Stimulated activated CD8-positive, alpha-beta memory T cell treated with anti-CD3 and anti-CD28 coated beads, Interleukin-2, amount 100 ng/mL, for 48 hours (primary cell): ENCODE measurements at regions not wholly inside any gene's neighbourhood (a gene's known extent, or its start where the extent isn't known, plus 50 kb on each side); places are given as distances from the start of the nearest gene placed in this dataset.
A peak's percentile ranks its signal among the peaks of the same experiment; 100 is the strongest.

Source experiments
- DNase-seq, 2 donors: peaks; one replicate each; pipeline ENCODE4 v3.0.0-alpha.2; 2020; ENCODE audit warnings: low read depth in 2 of 2

GRCh38 chr2:121860758-121861227 is 105.3 kb downstream of the TSN start:
- DNase-seq: no peak

DNA sequence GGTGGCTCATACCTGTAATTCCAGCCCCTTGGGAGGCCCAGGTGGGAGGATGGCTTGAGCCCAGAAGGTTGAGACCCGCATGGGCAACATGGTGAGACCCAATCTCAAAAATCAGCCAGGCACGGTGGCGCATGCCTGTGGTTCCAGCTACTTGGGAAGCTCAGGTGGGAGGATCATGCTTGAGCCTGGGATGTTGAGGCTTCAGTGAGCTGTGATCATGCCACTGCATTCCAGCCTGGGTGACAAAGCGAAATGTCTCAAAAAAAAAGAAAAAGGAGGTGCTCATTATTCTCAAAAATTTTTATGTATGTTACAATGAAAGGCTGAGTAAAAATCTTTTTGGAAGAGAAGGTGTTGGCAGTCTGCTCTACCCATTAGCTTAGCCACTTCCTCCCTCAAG is 106.8 kb downstream of the TSN start:
- DNase-seq: no peak

DNA sequence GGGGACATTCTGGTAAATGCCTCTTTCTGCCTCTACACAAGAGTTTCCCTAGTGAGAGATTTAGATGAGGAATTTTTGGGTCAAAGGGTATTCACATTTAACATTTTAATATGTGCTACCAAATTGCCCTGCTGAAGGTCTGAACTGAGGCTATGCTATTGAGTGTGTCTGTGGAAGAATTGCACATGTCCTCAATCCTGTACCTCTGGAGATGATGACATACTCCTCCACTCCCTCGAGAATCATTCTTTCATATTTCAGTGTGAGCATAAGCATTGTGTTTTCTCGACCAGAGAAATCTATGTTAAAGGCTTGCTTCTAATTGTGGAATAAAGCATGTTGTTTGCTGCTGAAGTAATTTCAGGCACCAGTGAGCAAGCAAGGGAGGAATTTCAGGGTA is 110.5 kb downstream of the TSN start:
- DNase-seq: no peak

GRCh38 chr2:121866789-121867188 is 111.3 kb downstream of the TSN start:
- no peak for DNase-seq

- no peak for DNase-seq
These were observed 113.2 kb downstream of the TSN start for GRCh38 chr2:121868652-121869051.

GRCh38 chr2:121869363-121869762 is 113.9 kb downstream of the TSN start:
- no peak for DNase-seq

- DNase-seq: no peak
These were observed 114.4 kb downstream of the TSN start for GRCh38 chr2:121869873-121870272.

- no peak for DNase-seq
These were observed 117.2 kb downstream of the TSN start for GRCh38 chr2:121872651-121873050.

- DNase-seq: no peak
These were observed 118.4 kb downstream of the TSN start for GRCh38 chr2:121873864-121874263.

DNA sequence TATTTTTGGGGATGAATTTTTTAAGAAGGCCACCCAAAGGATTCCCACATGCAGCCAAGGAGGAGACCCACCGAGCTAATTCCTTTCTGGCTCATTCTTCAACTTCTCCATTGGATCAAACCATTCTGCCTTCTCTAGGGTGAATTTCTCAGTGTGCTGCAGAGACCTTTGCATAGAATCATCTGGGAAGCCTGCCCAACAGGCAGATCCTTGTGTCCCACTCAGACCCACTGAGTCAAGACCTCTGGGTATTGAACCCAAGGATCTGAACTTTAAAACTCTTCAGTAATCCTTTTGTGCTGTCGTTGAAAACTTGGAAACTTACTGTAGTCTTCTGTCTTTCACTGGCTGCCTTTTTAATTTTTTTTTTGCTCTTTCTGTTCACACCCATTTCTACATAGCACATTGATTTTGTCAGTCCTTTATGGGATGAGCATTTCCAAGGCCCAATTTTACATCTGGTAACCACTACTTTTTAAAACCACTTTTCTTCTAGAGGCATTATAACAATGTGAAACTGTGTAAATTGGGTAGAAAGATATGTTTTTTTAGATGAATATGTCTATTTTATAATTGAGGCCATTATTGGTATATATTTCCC is 120.2 kb downstream of the TSN start:
- no peak for DNase-seq

DNA sequence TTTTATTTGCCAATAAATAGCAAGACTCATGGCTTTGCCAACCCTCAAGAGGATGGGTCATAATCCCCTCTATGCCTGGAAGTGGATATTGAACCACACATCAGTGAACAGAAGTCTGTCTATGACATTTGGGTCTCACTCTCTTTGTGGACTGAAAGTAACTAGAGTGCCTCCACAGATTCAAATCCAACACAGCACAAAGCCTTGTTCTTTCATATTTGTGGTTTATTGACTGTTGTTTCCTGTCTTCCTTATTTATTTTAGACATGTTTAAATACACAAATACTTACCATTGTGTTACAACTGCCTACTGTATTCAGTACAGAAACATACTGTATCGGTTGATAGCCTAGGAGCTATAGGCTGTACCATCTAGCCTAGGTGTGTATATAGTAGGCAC is 121.9 kb downstream of the TSN start:
- DNase-seq: no peak

DNA sequence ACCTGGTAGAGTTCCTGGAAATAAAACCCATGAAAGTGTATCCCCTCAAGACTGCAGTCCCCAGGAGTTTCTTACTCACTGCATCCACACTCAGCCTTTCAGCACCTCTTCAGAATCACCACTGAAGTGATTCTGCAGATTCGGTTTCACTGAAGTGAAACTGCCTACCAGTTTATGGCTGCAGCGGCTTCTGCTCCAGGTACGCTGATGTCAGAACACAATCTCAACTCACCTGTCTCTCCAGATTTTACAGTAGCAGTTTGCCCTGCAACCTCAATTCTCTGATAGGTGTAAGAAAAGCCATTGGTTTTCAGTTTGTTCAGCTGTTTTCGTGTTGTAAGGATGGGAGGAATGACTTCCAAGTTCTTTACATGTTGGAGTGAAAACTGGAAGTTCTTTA is 124.8 kb downstream of the TSN start:
- no peak for DNase-seq

DNA sequence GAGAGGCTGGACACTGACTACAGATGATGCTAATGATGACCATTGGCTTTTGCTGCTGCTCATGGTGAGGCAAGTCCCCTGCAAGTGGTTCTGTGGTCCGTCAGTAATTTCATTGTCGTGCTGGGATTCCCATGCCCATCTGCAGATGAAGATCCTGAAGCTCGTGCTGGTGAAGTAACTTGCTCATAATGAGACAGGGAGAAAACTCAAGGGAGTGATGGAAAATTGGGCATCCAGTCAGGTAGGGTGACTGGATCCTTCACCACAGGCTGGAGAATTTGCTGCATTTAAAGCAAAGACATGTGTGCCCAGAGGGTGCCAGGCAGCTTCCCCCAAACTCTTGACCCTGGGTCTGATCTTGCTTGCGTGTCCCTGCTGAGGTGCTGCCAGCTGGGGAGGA is 125.6 kb downstream of the TSN start:
- no peak for DNase-seq

DNA sequence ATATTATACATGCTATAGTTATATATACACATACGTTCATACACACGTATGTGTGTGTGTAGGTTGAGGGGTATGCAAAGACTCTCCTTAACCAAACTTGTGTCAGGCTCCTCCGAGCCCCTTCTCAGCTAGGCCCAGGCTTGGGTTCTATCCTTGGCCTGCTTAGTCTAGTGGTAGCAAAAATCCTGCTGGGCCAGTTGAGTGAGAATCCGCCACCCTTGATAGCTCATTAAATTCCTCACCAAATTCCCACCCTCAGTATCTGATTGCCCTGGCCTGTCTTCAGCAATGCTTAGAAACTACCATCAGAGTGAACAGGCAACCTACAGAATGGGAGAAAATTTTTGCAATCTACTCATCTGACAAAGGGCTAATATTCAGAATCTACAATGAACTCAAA is 126.5 kb downstream of the TSN start:
- no peak for DNase-seq

- no peak for DNase-seq
These were observed 128.6 kb downstream of the TSN start for GRCh38 chr2:121884078-121884477.

DNA sequence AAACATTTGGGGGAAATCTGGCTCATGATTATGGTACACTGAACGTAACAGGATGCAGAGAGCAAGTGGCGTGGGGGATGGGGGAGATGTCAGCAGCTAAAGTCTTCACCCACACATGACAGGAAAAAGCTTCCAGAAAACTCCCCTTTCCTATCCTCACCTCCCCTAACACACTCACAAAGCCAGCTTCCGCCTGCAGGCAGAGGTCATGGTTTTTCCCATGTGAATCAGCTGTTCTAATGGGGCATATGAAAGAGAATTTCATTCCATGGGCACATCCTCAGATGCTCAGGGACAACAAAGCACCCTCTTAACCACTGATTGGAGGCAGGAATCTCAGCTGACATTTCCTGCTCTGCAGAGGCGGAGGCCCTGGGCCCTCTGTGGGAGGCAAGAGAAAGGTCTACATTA is 129.1 kb downstream of the TSN start:
- DNase-seq: no peak

DNA sequence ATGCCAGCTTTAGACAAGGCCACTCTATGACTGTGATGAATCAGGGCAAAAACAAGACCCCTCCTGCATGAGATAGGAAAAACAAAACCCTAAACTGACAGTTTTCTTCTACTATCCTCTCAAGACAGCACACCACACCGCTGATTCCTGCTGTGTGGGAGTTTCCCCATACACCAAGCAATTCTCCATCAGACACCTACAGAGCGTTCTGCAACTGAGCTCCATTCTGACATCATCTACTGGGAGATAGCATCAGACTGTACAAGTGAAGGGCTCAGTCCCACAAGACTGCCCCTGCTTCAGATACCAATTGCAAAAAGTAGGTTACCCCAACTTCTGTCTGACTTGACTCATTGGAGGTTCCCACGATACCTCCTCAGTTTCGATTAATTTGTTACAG is 130.6 kb downstream of the TSN start:
- DNase-seq: no peak

- DNase-seq: no peak
These were observed 132.2 kb downstream of the TSN start for GRCh38 chr2:121887513-121888188.

GRCh38 chr2:121888189-121888557 is 132.7 kb downstream of the TSN start:
- DNase-seq: peak; percentile 18 to 21

- no peak for DNase-seq
These were observed 134.6 kb downstream of the TSN start for GRCh38 chr2:121890041-121890440.

DNA sequence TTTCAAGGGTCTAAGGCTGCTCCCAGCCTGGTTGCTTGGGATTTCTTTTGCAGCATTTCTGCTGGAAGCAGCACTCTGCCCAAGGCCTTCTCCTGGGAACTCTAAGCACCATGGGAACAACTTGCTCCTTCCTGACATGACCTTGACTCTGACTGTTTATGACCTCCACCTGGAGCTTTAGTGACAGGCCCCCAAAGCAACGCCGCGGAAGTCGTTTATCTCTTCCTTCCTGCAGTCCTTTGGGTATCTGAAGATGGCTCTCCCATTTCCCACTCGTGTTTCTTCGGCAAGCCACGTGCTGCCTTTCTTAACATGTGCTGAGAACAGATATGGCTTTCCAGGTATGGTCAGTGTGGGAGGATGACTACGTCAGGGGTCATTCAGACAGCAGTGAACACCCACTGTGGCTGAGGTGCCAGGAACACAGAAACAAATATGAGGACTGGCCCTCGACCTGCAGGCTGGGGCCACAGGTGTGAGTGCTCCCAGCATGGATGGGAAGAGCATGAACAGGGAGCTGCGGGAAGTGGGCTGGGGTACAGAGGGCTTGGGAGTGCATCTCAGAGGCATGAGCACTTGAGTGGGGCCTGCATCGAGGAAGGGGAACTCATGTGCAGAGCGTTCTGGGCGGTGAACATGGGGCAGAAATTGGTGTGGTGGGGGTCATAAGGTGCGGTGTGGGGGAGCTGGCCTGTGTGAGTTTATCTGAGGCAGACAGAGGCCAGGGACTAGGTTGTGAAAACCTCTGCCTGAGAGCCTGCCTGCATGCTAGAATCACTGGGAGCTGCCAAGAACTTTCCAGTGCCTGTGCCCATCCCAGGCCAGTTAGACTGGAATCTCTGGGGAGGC is 140.5 kb downstream of the TSN start:
- no peak for DNase-seq

- no peak for DNase-seq
These were observed 142.0 kb downstream of the TSN start for GRCh38 chr2:121897335-121897970.
